Smooth muscle cell (in vitro differentiated cells): ENCODE measurements at regions not wholly inside any gene's neighbourhood (a gene's known extent, or its start where the extent isn't known, plus 50 kb on each side); places are given as distances from the start of the nearest gene placed in this dataset.

Experiments used
- DNase-seq: peaks from one replicate; lab custom pipeline; 2025; ENCODE audit not compliant: unreplicated experiment; lab: John Stamatoyannopoulos, UW
- H2AFZ ChIP-seq: fragments of 200-600 bp; sonication (generic); 2 replicates; pipeline ENCODE4 v1.6.0; 2016; ENCODE audit warnings: antibody characterized with exemption, low read depth, mild to moderate bottlenecking
- H3F3A ChIP-seq: fragments of 200-600 bp; sonication (generic); 2 replicates; pipeline ENCODE4 v1.6.0; 2017; ENCODE audit warnings: antibody characterized with exemption, low read depth
- H3K27ac ChIP-seq: fragments of 200-600 bp; sonication (generic); 2 replicates; pipeline ENCODE4 v1.5.1; 2016; ENCODE audit warnings: low read depth, mild to moderate bottlenecking
- H3K27me3 ChIP-seq: fragments of 200-600 bp; sonication (generic); 2 replicates; pipeline ENCODE4 v1.6.1; 2016; ENCODE audit warnings: low read depth, mild to moderate bottlenecking
- H3K36me3 ChIP-seq: fragments of 200-600 bp; sonication (generic); 2 replicates; pipeline ENCODE4 v1.5.1; 2016; ENCODE audit warnings: low read depth
- H3K4me1 ChIP-seq: fragments of 200-600 bp; sonication (generic); 2 replicates; pipeline ENCODE4 v1.5.1; 2016; ENCODE audit warnings: low read depth
- H3K4me2 ChIP-seq: fragments of 200-600 bp; sonication (generic); 2 replicates; pipeline ENCODE4 v1.6.0; 2016; ENCODE audit warnings: mild to moderate bottlenecking
- H3K4me3 ChIP-seq: fragments of 200-600 bp; sonication (generic); 2 replicates; pipeline ENCODE4 v1.5.1; 2016; ENCODE audit warnings: mild to moderate bottlenecking
- H3K79me2 ChIP-seq: fragments of 200-600 bp; sonication (generic); 2 replicates; pipeline ENCODE4 v1.6.0; 2016; ENCODE audit warnings: low read depth, mild to moderate bottlenecking
- H3K9ac ChIP-seq: fragments of 200-600 bp; sonication (generic); 2 replicates; pipeline ENCODE4 v1.6.0; 2016; ENCODE audit warnings: low read depth
- H3K9me3 ChIP-seq: fragments of 200-600 bp; sonication (generic); replicated peaks from 2 replicates; pipeline ENCODE4 v1.5.1; 2016; ENCODE audit warnings: low read depth
- H4K20me1 ChIP-seq: fragments of 200-600 bp; sonication (generic); 2 replicates; pipeline ENCODE4 v1.6.0; 2016; ENCODE audit warnings: low read depth
- CTCF ChIP-seq: fragments of 200-600 bp; sonication (generic); IDR thresholded peaks from 2 replicates; pipeline ENCODE4 v1.5.1; 2017; ENCODE audit warnings: borderline replicate concordance, mild to moderate bottlenecking, antibody characterized with exemption; ENCODE audit not compliant: insufficient read depth, poor library complexity, severe bottlenecking
- WGBS: methylation state at CpG from one replicate; pipeline ENCODE4 v1.1.7; 2016; ENCODE audit warnings: low lambda C conversion rate; 5-methylcytosine and 5-hydroxymethylcytosine counted together

- H3K9ac ChIP-seq = no peak overlapping the region
- no peaks in the 10 kb centered on the region for H4K20me1 ChIP-seq
- no peak for DNase-seq
- no peak overlapping the region for H3K4me3 ChIP-seq
- H3K79me2 ChIP-seq = no peaks in the 10 kb centered on the region
- no peaks in the 10 kb centered on the region for H3F3A ChIP-seq
- H3K27me3 ChIP-seq = no peaks in the 10 kb centered on the region
- no peak overlapping the region for H3K4me2 ChIP-seq
- no peak for TF ChIP-seq CTCF
- H2AFZ ChIP-seq = no peak overlapping the region
- no peaks in the 10 kb centered on the region for H3K4me1 ChIP-seq
- no peak overlapping the region for H3K27ac ChIP-seq
- H3K9me3 ChIP-seq = no peaks in the 10 kb centered on the region
- H3K36me3 ChIP-seq = no peaks in the 10 kb centered on the region
These were observed 156.1 kb upstream of the LRRC7 start for GRCh38 chr1:69411617-69412016.

GRCh38 chr1:69413129-69413528, 154.6 kb upstream of the LRRC7 start:
- H3K9ac ChIP-seq = no peak overlapping the region
- no peak overlapping the region for H2AFZ ChIP-seq
- no peak for TF ChIP-seq CTCF
- H3K36me3 ChIP-seq = no peaks in the 10 kb centered on the region
- no peak overlapping the region for H3K4me3 ChIP-seq
- no peaks in the 10 kb centered on the region for H3K9me3 ChIP-seq
- no peaks in the 10 kb centered on the region for H3K79me2 ChIP-seq
- no peak overlapping the region for H3K27ac ChIP-seq
- no peak for DNase-seq
- H3K27me3 ChIP-seq = no peaks in the 10 kb centered on the region
- H3K4me2 ChIP-seq = no peak overlapping the region
- no peaks in the 10 kb centered on the region for H4K20me1 ChIP-seq
- H3F3A ChIP-seq = no peaks in the 10 kb centered on the region
- 58% methylated on average over 3 of the region's 3 CpGs for WGBS
- no peaks in the 10 kb centered on the region for H3K4me1 ChIP-seq

- Histone ChIP-seq H3K4me1 (no peaks in the 10 kb centered on the region), H3F3A (no peaks in the 10 kb centered on the region), H3K9me3 (no peaks in the 10 kb centered on the region), H4K20me1 (no peaks in the 10 kb centered on the region), H3K27me3 (no peaks in the 10 kb centered on the region), H3K27ac (no peak overlapping the region), H3K4me3 (no peak overlapping the region), H2AFZ (no peak overlapping the region), H3K4me2 (no peak overlapping the region), H3K9ac (no peak overlapping the region), H3K36me3 (no peaks in the 10 kb centered on the region), H3K79me2 (no peaks in the 10 kb centered on the region)
- TF ChIP-seq CTCF = no peak
- WGBS = 92% methylated on average over 1 of the region's 1 CpG
- no peak for DNase-seq
These were observed 153.1 kb upstream of the LRRC7 start for GRCh38 chr1:69414574-69414973.

GRCh38 chr1:69421286-69421685, 146.4 kb upstream of the LRRC7 start:
- peak overlapping the region; percentile 22 for H3K4me2 ChIP-seq
- no peaks in the 10 kb centered on the region for H3K79me2 ChIP-seq
- H3K9me3 ChIP-seq = no peaks in the 10 kb centered on the region
- no peak overlapping the region for H2AFZ ChIP-seq
- no peak overlapping the region for H3K9ac ChIP-seq
- no peak for TF ChIP-seq CTCF
- no peaks in the 10 kb centered on the region for H3K27me3 ChIP-seq
- no peak overlapping the region for H3K27ac ChIP-seq
- no peaks in the 10 kb centered on the region for H3K36me3 ChIP-seq
- H4K20me1 ChIP-seq = no peaks in the 10 kb centered on the region
- no peak for DNase-seq
- H3K4me3 ChIP-seq = no peak overlapping the region
- H3K4me1 ChIP-seq = no peaks in the 10 kb centered on the region
- 29% methylated on average over 2 of the region's 2 CpGs for WGBS
- H3F3A ChIP-seq = no peaks in the 10 kb centered on the region
